Osteocyte (in vitro differentiated cells): ENCODE measurements at regions not wholly inside any gene's neighbourhood (a gene's known extent, or its start where the extent isn't known, plus 50 kb on each side); places are given as distances from the start of the nearest gene placed in this dataset.

Experiments
- DNase-seq: peaks from one replicate; pipeline ENCODE4 v3.0.0; 2021; ENCODE audit warnings: mixed read lengths; ENCODE audit not compliant: unreplicated experiment; ENCODE audit errors: extremely low spot score
- H3K27ac Mint-ChIP-seq: one replicate; pipeline ENCODE4 v1.8.0; 2021; ENCODE audit warnings: mild to moderate bottlenecking, mixed read lengths; ENCODE audit not compliant: unreplicated experiment
- H3K27me3 Mint-ChIP-seq: one replicate; pipeline ENCODE4 v1.8.0; 2021; ENCODE audit warnings: mixed read lengths; ENCODE audit not compliant: unreplicated experiment
- H3K36me3 Mint-ChIP-seq: one replicate; pipeline ENCODE4 v1.8.0; 2021; ENCODE audit warnings: mixed read lengths; ENCODE audit not compliant: unreplicated experiment
- H3K4me1 Mint-ChIP-seq: one replicate; pipeline ENCODE4 v1.8.0; 2021; ENCODE audit warnings: mixed read lengths; ENCODE audit not compliant: unreplicated experiment
- H3K4me3 Mint-ChIP-seq: one replicate; pipeline ENCODE4 v1.8.0; 2021; ENCODE audit warnings: mild to moderate bottlenecking, moderate library complexity, mixed read lengths; ENCODE audit not compliant: unreplicated experiment
- H3K9me3 Mint-ChIP-seq: one replicate; pipeline ENCODE4 v1.8.0; 2021; ENCODE audit warnings: mixed read lengths; ENCODE audit not compliant: unreplicated experiment
- CTCF ChIP-seq: fragments of 200-600 bp; sonication (generic); IDR thresholded peaks from 2 replicates; pipeline ENCODE4 v1.5.0; 2021; ENCODE audit warnings: antibody characterized with exemption, mild to moderate bottlenecking, moderate library complexity

GRCh38 chr13:30826911-30827577, 79.0 kb upstream of the MEDAG start:
- Mint-ChIP-seq H3K27me3 (peaks cover 6% of the 10 kb centered on the region), H3K9me3 (no peaks in the 10 kb centered on the region), H3K4me1 (peaks cover 24% of the 10 kb centered on the region), H3K27ac (no peak overlapping the region), H3K4me3 (no peak overlapping the region), H3K36me3 (no peaks in the 10 kb centered on the region)
- no peak for DNase-seq
- no peak for TF ChIP-seq CTCF

GRCh38 chr13:30827578-30827925, 78.5 kb upstream of the MEDAG start:
- peaks cover 6% of the 10 kb centered on the region for H3K27me3 Mint-ChIP-seq
- no peaks in the 10 kb centered on the region for H3K9me3 Mint-ChIP-seq
- no peaks in the 10 kb centered on the region for H3K36me3 Mint-ChIP-seq
- no peak for DNase-seq
- no peak overlapping the region for H3K4me3 Mint-ChIP-seq
- peaks cover 24% of the 10 kb centered on the region for H3K4me1 Mint-ChIP-seq
- TF ChIP-seq CTCF = no peak
- H3K27ac Mint-ChIP-seq = no peak overlapping the region

- no peak for DNase-seq
- no peak overlapping the region for H3K4me3 Mint-ChIP-seq
Observed at GRCh38 chr13:30829145-30829832, 76.8 kb upstream of the MEDAG start.

GRCh38 chr13:30829833-30830637, 76.0 kb upstream of the MEDAG start:
- Mint-ChIP-seq H3K4me3 (no peak overlapping the region), H3K36me3 (no peaks in the 10 kb centered on the region), H3K27ac (peak overlapping the region; percentile 61), H3K9me3 (no peaks in the 10 kb centered on the region), H3K4me1 (peaks cover 40% of the 10 kb centered on the region), H3K27me3 (no peaks in the 10 kb centered on the region)
- no peak for TF ChIP-seq CTCF
- DNase-seq = no peak

More at GRCh38 chr13:30829145-30829832, 76.8 kb upstream of the MEDAG start:
- no peak for TF ChIP-seq CTCF
- peak overlapping the region; percentile 61 for H3K27ac Mint-ChIP-seq
- no peaks in the 10 kb centered on the region for H3K36me3 Mint-ChIP-seq
- peaks cover 40% of the 10 kb centered on the region for H3K4me1 Mint-ChIP-seq
- H3K27me3 Mint-ChIP-seq = peaks cover 3% of the 10 kb centered on the region
- no peaks in the 10 kb centered on the region for H3K9me3 Mint-ChIP-seq

GRCh38 chr13:30830638-30830965, 75.5 kb upstream of the MEDAG start:
- no peak for TF ChIP-seq CTCF
- H3K4me1 Mint-ChIP-seq = peaks cover 40% of the 10 kb centered on the region
- no peaks in the 10 kb centered on the region for H3K27me3 Mint-ChIP-seq
- no peak overlapping the region for H3K27ac Mint-ChIP-seq
- no peak for DNase-seq
- no peaks in the 10 kb centered on the region for H3K36me3 Mint-ChIP-seq
- H3K9me3 Mint-ChIP-seq = no peaks in the 10 kb centered on the region
- H3K4me3 Mint-ChIP-seq = no peak overlapping the region
